ENCODE measurements at regions not wholly inside any gene's neighbourhood (a gene's known extent, or its start where the extent isn't known, plus 50 kb on each side); places are given as distances from the start of the nearest gene placed in this dataset.
A peak's percentile ranks its signal among the peaks of the same experiment; 100 is the strongest.

DNA sequence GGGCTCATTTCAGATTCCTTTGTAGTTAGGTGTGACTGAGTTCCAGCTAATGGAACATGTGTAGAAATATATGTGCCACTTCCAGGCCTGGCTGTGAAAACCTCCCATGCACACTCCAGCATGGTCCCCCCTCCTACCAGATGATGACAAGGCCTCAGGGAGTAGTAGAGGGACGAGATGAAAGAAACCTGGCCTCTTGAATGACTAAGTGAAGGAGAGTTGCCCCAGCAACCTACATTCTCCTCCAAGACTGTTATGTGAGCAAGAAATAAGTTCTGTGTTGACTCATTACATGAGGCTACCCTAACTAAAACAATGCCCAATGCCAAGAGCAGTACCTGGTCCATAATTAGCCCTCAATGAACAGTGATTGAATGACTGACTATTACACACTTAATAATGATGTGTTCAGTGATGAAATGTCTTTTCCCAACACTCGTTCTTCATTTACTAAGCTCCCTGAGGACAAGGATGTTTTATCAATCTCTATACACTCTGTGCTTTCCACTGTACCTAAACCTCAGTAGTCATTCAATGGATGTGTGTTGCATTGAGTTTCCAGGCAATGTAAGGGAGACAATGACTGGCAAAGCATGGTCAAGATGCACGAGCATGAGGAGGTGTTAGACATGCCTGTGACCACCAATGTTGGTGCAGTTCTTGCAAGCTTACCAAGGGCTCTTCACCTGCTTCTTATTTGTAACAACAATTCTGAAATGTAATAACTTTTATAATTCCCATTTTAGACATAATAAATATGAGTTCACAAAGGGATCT, 62.0 kb upstream of the BCL6 start:
- H3K9me3 ChIP-seq (ENCODE audit: control insufficient read depth in 2 of 3, insufficient read depth in 1 of 3, low read length in 3 of 3) = no peaks in the 10 kb centered on the region
- H3K4me3 ChIP-seq (ENCODE audit: low read length in 3 of 3) = no peak overlapping the region
- FAIRE-seq = no peak
- no peaks in the 10 kb centered on the region for H3K27me3 ChIP-seq (ENCODE audit: control insufficient read depth, insufficient read depth, low read length)
- no peak for TF ChIP-seq CTCF (IDR thresholded peaks at IDR 0.05; ENCODE audit: borderline replicate concordance, extremely low read depth, insufficient read depth)
- no peak overlapping the region for H3K9ac ChIP-seq (ENCODE audit: low read length in 3 of 3)
- no peak for DNase-seq
- H3K36me3 ChIP-seq (ENCODE audit: control insufficient read depth in 2 of 3, insufficient read depth in 3 of 3, low read length in 3 of 3) = no peaks in the 10 kb centered on the region
- H3K27ac ChIP-seq (ENCODE audit: low read depth in 2 of 2, low read length in 2 of 2) = no peak overlapping the region
- H3K4me1 ChIP-seq (ENCODE audit: control insufficient read depth in 2 of 3, insufficient read depth in 2 of 3, low read depth in 1 of 3, low read length in 3 of 3) = peaks cover 3 to 6% (median 6%) of the 10 kb centered on the region in 3 donors
- intact Hi-C loops (cut with DNase I) = no loop called here

- FAIRE-seq (no peak), DNase-seq (peak in 4 of 5 donors; percentile 55 to 89 (median 74))
- H3K4me1 ChIP-seq (ENCODE audit: control insufficient read depth in 2 of 3, insufficient read depth in 2 of 3, low read depth in 1 of 3, low read length in 3 of 3) = peaks cover 3 to 6% (median 6%) of the 10 kb centered on the region in 3 donors
- peak overlapping the region in 1 of 2 donors; percentile 5 for H3K27ac ChIP-seq (ENCODE audit: low read depth in 2 of 2, low read length in 2 of 2)
- H3K4me3 ChIP-seq (ENCODE audit: low read length in 3 of 3) = peak overlapping the region in 1 of 3 donors; percentile 35
- H3K27me3 ChIP-seq (ENCODE audit: control insufficient read depth, insufficient read depth, low read length) = no peaks in the 10 kb centered on the region
- no peaks in the 10 kb centered on the region for H3K36me3 ChIP-seq (ENCODE audit: control insufficient read depth in 2 of 3, insufficient read depth in 3 of 3, low read length in 3 of 3)
- intact Hi-C loops (cut with DNase I) = no loop called here
- no peaks in the 10 kb centered on the region for H3K9me3 ChIP-seq (ENCODE audit: control insufficient read depth in 2 of 3, insufficient read depth in 1 of 3, low read length in 3 of 3)
- no peak for TF ChIP-seq CTCF (IDR thresholded peaks at IDR 0.05; ENCODE audit: borderline replicate concordance, extremely low read depth, insufficient read depth)
- peak overlapping the region in 1 of 3 donors; percentile 48 for H3K9ac ChIP-seq (ENCODE audit: low read length in 3 of 3)
Measured at GRCh38 chr3:187808527-187808895, 63.2 kb upstream of the BCL6 start.

- Histone ChIP-seq H3K27me3 (ENCODE audit: control insufficient read depth, insufficient read depth, low read length) (no peaks in the 10 kb centered on the region), H3K9me3 (ENCODE audit: control insufficient read depth in 2 of 3, insufficient read depth in 1 of 3, low read length in 3 of 3) (no peaks in the 10 kb centered on the region), H3K9ac (ENCODE audit: low read length in 3 of 3) (no peak overlapping the region), H3K4me1 (ENCODE audit: control insufficient read depth in 2 of 3, insufficient read depth in 2 of 3, low read depth in 1 of 3, low read length in 3 of 3) (peaks cover 3 to 6% (median 6%) of the 10 kb centered on the region in 3 donors), H3K27ac (ENCODE audit: low read depth in 2 of 2, low read length in 2 of 2) (no peak overlapping the region), H3K4me3 (ENCODE audit: low read length in 3 of 3) (no peak overlapping the region), H3K36me3 (ENCODE audit: control insufficient read depth in 2 of 3, insufficient read depth in 3 of 3, low read length in 3 of 3) (no peaks in the 10 kb centered on the region)
- DNase-seq (no peak), FAIRE-seq (no peak)
- intact Hi-C loops (cut with DNase I) = no loop called here
- no peak for TF ChIP-seq CTCF (IDR thresholded peaks at IDR 0.05; ENCODE audit: borderline replicate concordance, extremely low read depth, insufficient read depth)
Measured at GRCh38 chr3:187809612-187809991, 64.3 kb upstream of the BCL6 start.

Measured in kidney (tissue), 13 donors.